ENCODE measurements at regions not wholly inside any gene's neighbourhood (a gene's known extent, or its start where the extent isn't known, plus 50 kb on each side); places are given as distances from the start of the nearest gene placed in this dataset. TPM values are rescaled to one million over a fixed set of nuclear protein-coding genes. Genes with fewer than 3 reads are reported as not detected.

DNA sequence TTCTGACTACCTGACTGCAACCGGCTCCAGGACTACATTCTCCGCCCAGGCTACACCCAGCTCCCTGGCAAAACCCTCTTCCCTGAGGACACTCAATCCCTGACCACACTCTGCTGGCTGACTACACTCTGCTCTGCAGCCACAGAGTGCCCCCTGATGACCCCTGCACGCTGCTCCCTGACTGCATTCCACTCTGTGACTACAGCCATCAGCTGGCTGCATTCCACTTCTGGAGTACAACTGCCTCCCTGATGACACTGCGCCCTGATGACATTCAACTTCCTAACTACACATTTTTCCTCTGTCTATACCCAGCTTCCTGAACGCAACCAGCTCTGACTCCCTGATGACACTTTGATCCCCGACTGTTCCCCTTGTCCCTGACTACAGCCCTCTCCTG lies 71.3 kb upstream of the NRXN1 start:
- H3K4me3 ChIP-seq, result no peak overlapping the region
- TF ChIP-seq, protein P1, sequence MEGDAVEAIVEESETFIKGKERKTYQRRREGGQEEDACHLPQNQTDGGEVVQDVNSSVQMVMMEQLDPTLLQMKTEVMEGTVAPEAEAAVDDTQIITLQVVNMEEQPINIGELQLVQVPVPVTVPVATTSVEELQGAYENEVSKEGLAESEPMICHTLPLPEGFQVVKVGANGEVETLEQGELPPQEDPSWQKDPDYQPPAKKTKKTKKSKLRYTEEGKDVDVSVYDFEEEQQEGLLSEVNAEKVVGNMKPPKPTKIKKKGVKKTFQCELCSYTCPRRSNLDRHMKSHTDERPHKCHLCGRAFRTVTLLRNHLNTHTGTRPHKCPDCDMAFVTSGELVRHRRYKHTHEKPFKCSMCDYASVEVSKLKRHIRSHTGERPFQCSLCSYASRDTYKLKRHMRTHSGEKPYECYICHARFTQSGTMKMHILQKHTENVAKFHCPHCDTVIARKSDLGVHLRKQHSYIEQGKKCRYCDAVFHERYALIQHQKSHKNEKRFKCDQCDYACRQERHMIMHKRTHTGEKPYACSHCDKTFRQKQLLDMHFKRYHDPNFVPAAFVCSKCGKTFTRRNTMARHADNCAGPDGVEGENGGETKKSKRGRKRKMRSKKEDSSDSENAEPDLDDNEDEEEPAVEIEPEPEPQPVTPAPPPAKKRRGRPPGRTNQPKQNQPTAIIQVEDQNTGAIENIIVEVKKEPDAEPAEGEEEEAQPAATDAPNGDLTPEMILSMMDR (IDR thresholded peaks at IDR 0.05), result no peak
- no peak overlapping the region for H3K27ac ChIP-seq
- intact Hi-C loops (cut with DNase I), result no loop called here
- no peaks in the 10 kb centered on the region for H3K9me3 ChIP-seq
- DNase-seq (peak; percentile 51), ATAC-seq (peak; percentile 71 to 87)
- no peaks in the 10 kb centered on the region for H3K36me3 ChIP-seq
- no peaks in the 10 kb centered on the region for H3K4me1 ChIP-seq
- no peaks in the 10 kb centered on the region for H3K27me3 ChIP-seq (ENCODE audit: low read depth)

DNA sequence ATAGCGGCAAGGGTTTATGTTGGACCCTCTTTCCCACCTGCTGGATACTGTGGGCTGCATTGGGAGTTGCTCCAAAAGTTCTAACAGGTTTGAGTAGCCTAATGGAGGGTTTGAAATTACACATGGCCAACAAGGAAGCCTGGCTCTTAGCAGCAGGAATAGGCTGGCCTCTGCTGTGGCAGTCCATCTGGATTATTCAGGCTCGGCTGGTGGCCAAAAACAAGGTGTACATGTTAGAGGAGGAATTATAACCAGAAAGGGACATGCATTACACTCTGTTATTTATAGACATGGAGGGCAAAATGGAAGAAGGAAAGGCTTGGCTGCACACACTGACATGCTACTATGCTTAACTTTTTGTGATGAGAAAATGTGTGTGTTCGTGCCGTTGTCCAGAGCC lies 61.1 kb upstream of the NRXN1 start:
- TF ChIP-seq, protein P1 (IDR thresholded peaks at IDR 0.05), result no peak
- DNase-seq, result no peak
- no peaks in the 10 kb centered on the region for H3K4me1 ChIP-seq
- no peaks in the 10 kb centered on the region for H3K9me3 ChIP-seq
- H3K36me3 ChIP-seq, result no peaks in the 10 kb centered on the region
- no peak overlapping the region for H3K4me3 ChIP-seq
- H3K27me3 ChIP-seq (ENCODE audit: low read depth), result no peaks in the 10 kb centered on the region
- no peak for ATAC-seq
- no peak overlapping the region for H3K27ac ChIP-seq
- intact Hi-C loops (cut with DNase I), result no loop called here

DNA sequence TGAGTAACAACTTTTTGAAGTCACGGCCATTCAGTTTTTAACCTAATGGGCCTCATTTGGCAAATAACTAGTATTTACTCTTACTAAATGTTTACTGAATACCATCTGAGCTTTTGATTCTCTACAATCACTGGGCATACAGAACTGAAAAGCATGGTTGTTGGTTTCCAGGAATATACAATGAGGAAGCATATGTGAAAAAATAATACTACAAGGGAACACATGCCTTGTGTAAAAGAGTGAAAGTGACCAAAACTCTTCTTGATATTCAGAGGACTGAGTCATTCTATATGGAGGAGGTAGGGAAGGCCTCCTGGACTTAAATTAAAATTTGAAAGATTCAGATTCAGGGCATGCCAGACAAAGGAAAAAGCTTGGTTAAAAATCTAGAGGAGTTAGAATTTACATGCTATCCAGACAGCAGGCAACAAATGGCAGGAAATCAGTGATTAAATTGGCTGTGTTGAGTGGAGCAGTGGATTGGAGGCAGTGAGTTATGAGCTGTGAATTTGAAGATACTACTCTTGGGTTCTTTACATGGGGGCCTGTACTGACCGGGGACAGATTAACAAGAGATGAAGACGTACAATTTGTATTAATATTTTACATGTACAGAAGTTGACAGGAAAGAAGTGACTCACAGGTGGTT lies 53.6 kb upstream of the NRXN1 start:
- H3K9me3 ChIP-seq, result no peaks in the 10 kb centered on the region
- no peak for ATAC-seq
- H3K4me3 ChIP-seq, result no peak overlapping the region
- DNase-seq, result no peak
- H3K4me1 ChIP-seq, result no peaks in the 10 kb centered on the region
- no peak overlapping the region for H3K27ac ChIP-seq
- H3K36me3 ChIP-seq, result no peaks in the 10 kb centered on the region
- TF ChIP-seq, protein P1 (IDR thresholded peaks at IDR 0.05), result no peak
- intact Hi-C loops (cut with DNase I), result no loop called here
- no peaks in the 10 kb centered on the region for H3K27me3 ChIP-seq (ENCODE audit: low read depth)

DNA sequence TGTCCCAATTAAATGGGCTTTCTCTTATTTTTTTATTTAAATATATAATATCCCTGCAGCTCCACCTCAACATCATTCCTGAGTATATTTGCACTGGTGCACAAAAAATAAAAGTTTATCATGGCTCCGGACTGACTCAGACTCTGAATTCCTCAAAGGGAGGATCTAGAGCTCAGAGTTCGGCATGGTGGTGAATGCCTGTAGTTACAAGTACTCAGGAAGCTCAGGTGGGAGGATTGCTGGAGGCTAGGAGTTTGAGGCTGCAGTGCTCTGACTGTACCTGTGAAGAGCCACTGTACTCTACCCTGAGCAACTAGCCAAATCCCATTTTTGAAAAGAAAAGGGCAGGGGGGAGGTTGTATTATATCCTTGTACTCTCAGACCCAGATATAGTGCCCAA lies 52.8 kb upstream of the NRXN1 start:
- H3K4me3 ChIP-seq, result no peak overlapping the region
- DNase-seq (no peak), ATAC-seq (no peak)
- H3K27ac ChIP-seq, result no peak overlapping the region
- no peaks in the 10 kb centered on the region for H3K27me3 ChIP-seq (ENCODE audit: low read depth)
- H3K9me3 ChIP-seq, result no peaks in the 10 kb centered on the region
- H3K36me3 ChIP-seq, result no peaks in the 10 kb centered on the region
- intact Hi-C loops (cut with DNase I), result no loop called here
- no peaks in the 10 kb centered on the region for H3K4me1 ChIP-seq
- TF ChIP-seq, protein P1 (IDR thresholded peaks at IDR 0.05), result no peak

Small RNA genes in the stretch of these regions (microRNA-seq; reads per million reads assigned to microRNA genes)
- not detected for gene MIR4431 (ENCODE audit: borderline number of aligned reads)
